WI38 (cell line): ENCODE measurements at regions not wholly inside any gene's neighbourhood (a gene's known extent, or its start where the extent isn't known, plus 50 kb on each side); places are given as distances from the start of the nearest gene placed in this dataset.

ENCODE experiments used
- H3K4me3 ChIP-seq: 2 replicates; pipeline ENCODE4 v1.5.1; 2011; ENCODE audit warnings: low read depth, mild to moderate bottlenecking, control low read depth, low read length
- CTCF ChIP-seq: IDR thresholded peaks from 2 replicates; pipeline ENCODE4 v1.5.1; 2012; ENCODE audit warnings: low read depth, mild to moderate bottlenecking, control low read depth, low read length

- no peak for TF ChIP-seq CTCF
- H3K4me3 ChIP-seq: no peak overlapping the region
Observed at GRCh38 chr1:182200025-182200812, 138.7 kb upstream of the ZNF648 start.

- TF ChIP-seq CTCF: no peak
Observed at GRCh38 chr1:182198006-182198605, 136.6 kb upstream of the ZNF648 start.

DNA sequence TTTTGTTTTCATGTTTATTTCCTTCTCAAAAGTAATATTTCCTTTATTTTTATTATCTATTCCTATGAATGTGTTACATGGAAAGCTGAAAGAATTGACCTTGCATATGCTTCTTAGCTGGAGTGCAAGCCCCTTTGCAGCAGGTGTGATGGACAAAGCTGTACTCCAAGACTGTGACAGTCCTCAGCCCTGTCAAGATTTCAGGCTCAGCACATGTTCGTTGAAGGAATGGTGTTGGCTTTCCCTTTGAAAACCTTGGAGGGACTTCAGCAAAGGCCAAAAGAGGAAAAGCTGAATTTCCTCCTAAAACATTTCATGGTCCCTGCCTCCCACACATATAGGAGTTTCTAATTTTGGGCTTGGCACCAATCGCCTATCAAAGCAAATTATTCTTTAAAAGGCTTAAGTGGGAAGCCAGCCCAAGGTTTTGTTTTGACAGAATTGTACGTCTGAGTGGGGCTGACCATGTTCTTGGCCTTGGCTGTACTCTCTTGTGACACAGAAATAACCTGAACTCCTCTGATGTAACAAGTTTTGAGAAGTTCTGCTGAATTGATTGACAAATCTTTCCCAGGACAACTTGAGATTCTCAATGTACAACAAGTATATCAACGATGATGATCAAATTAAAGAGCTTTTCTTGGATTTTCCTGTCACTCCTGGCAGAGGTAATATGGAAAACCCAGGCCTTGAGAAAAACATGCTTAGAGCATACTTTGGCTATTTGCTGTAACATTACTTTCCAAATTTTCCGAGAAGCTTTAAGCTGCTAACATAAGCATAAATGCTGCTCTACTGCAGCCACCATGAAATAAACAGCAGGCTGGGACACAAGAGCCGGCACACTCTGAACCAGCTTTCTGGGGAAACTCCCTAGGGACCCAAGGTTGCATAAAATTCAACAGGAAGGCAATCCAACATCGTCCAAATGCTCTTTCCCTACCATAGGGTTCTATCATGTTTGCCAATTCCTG lies 135.7 kb upstream of the ZNF648 start:
- no peak for TF ChIP-seq CTCF
- H3K4me3 ChIP-seq: no peak overlapping the region

More at GRCh38 chr1:182198006-182198605, 136.6 kb upstream of the ZNF648 start:
- H3K4me3 ChIP-seq: no peak overlapping the region

DNA sequence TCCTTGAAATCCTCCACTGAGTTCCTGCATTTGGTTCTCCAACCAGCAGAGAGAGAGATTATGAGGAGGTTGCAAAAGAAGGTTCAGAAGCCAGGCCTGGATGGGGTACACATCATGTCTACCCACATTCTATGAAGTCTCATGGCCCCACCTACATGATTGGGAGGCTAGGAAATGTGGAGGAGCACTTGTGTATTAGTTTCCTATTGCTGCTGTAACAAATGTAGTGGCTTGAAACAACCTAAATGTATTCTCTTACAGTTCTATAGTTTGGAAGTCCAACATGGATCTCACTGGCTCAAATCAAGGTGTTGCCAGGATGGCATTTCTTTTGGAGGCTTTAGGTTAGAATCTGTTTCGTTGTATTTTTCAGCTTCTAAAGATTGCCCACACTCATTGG lies 134.2 kb upstream of the ZNF648 start:
- H3K4me3 ChIP-seq: no peak overlapping the region
- no peak for TF ChIP-seq CTCF

DNA sequence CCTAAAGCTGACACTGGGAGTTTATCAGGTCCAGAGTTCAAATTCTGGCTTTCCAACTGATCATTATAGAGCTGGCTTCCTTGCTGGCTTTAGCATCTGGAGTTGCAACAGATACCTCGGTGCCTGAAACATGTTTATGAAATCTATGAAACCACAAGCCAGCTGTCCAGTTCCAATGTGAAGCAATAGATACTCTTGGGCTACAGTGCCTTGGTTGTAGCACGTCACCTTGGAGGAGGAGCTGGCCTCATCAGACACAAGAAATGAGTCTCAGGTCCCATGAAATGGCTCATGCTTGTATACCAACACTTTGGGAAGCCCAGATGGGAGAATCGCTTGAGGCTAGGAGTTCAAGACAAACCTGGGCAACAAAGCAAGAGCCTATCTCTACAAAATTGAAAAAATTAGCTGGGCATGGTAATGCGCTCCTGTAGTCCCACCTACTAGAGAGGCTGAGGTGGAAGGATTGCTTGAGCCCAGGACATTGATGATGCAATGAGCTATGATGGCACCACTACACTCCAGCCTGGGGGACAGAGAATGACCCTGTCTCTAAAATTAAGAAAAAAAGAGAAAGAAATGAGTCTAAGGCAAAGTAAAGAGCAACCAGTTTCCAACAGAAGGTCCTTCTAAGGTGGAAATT lies 132.5 kb upstream of the ZNF648 start:
- TF ChIP-seq CTCF: no peak
- H3K4me3 ChIP-seq: no peak overlapping the region

DNA sequence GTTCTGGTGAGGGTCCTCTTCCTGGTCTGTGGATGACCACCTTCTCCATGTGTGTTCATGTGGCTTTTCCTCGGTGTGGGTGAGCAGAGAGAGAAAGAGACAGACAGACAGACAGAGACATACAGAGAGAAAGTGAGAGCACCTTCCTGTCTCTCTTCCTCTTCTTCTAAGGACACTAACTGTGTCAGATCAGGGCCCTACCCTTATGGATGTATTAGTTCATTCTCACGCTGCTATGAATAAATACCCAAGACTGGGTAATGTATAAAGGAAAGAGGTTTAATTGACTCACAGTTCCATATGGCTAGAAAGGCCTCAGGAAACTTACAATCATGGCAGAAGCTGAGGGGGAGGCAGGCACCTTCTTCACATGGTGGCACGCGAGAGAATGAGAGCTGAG lies 131.5 kb upstream of the ZNF648 start:
- H3K4me3 ChIP-seq: no peak overlapping the region
- no peak for TF ChIP-seq CTCF
